ENCODE measurements at regions not wholly inside any gene's neighbourhood (a gene's known extent, or its start where the extent isn't known, plus 50 kb on each side); places are given as distances from the start of the nearest gene placed in this dataset.

DNA sequence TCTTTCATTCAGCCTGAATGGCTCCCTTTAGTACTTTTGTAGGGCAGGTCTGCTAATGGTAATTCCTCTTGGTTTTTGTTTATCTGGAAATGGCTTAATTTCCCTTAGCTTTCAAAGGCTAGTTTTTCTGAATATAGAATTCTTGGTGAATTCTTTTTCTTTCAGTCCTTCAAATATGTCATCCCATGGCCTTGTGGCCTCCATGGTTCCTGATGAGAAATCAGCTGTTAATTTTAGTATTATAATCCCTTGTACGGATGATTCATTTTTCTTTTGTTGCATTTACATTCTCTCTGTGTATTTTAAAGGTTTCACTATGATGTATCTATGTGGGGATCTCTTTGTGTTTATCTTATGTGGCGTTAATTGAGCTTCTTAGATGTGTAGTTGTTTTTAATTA is 179.6 kb upstream of the ARG1 start:
- Histone ChIP-seq H3K36me3 (ENCODE audit: control insufficient read depth, insufficient read depth, low read length) (no peaks in the 10 kb centered on the region), H3K4me3 (ENCODE audit: low read depth in 2 of 2, low read length in 2 of 2) (no peak overlapping the region), H3K9me3 (ENCODE audit: control insufficient read depth, insufficient read depth, low read depth, low read length) (no peaks in the 10 kb centered on the region), H3K27ac (ENCODE audit: low read length) (no peak overlapping the region), H3K4me1 (ENCODE audit: control insufficient read depth, insufficient read depth, low read length) (no peaks in the 10 kb centered on the region), H3K27me3 (ENCODE audit: control insufficient read depth, insufficient read depth, low read length) (no peaks in the 10 kb centered on the region; the same call in 1 of the 2 replicates)
- DNase-seq (ENCODE audit: low read depth, low spot score) (no peak), ATAC-seq (no peak)
- in situ Hi-C loops (cut with HindIII; ENCODE audit: low pct_unique_long_range_greater_than_20kb, low sequenced_read_pairs) = no loop called here
- ChIA-PET POLR2A (no interaction called here), CTCF (no interaction called here)
- no peak for TF ChIP-seq CTCF (IDR thresholded peaks at IDR 0.05)
- no peak for TF ChIP-seq TCF7L2 (IDR thresholded peaks at IDR 0.05; ENCODE audit: low read depth, low read length)
- TF ChIP-seq, protein P1, sequence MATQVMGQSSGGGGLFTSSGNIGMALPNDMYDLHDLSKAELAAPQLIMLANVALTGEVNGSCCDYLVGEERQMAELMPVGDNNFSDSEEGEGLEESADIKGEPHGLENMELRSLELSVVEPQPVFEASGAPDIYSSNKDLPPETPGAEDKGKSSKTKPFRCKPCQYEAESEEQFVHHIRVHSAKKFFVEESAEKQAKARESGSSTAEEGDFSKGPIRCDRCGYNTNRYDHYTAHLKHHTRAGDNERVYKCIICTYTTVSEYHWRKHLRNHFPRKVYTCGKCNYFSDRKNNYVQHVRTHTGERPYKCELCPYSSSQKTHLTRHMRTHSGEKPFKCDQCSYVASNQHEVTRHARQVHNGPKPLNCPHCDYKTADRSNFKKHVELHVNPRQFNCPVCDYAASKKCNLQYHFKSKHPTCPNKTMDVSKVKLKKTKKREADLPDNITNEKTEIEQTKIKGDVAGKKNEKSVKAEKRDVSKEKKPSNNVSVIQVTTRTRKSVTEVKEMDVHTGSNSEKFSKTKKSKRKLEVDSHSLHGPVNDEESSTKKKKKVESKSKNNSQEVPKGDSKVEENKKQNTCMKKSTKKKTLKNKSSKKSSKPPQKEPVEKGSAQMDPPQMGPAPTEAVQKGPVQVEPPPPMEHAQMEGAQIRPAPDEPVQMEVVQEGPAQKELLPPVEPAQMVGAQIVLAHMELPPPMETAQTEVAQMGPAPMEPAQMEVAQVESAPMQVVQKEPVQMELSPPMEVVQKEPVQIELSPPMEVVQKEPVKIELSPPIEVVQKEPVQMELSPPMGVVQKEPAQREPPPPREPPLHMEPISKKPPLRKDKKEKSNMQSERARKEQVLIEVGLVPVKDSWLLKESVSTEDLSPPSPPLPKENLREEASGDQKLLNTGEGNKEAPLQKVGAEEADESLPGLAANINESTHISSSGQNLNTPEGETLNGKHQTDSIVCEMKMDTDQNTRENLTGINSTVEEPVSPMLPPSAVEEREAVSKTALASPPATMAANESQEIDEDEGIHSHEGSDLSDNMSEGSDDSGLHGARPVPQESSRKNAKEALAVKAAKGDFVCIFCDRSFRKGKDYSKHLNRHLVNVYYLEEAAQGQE (IDR thresholded peaks at IDR 0.05; ENCODE audit: insufficient read depth in 1 of 2, low read depth in 2 of 2, low read length in 1 of 2) = no peak
- no peak for TF ChIP-seq SIN3A (IDR thresholded peaks at IDR 0.05; ENCODE audit: borderline replicate concordance, insufficient read depth, low read depth, low read length)
- TF ChIP-seq POLR2AphosphoS5 (IDR thresholded peaks at IDR 0.05; ENCODE audit: low read depth, low read length) = no peak
- BruUV-seq (replicated peaks) = no TSS peak
- intact Hi-C loops (cut with micrococcal nuclease; ENCODE audit: unreplicated experiment) = no loop called here

- ChIA-PET CTCF (no interaction called here), POLR2A (no interaction called here)
- Histone ChIP-seq H3K4me1 (ENCODE audit: control insufficient read depth, insufficient read depth, low read length) (no peaks in the 10 kb centered on the region), H3K27ac (ENCODE audit: low read length) (no peak overlapping the region), H3K27me3 (ENCODE audit: control insufficient read depth, insufficient read depth, low read length) (no peaks in the 10 kb centered on the region; the same call in 1 of the 2 replicates), H3K36me3 (ENCODE audit: control insufficient read depth, insufficient read depth, low read length) (no peaks in the 10 kb centered on the region), H3K9me3 (ENCODE audit: control insufficient read depth, insufficient read depth, low read depth, low read length) (no peaks in the 10 kb centered on the region), H3K4me3 (ENCODE audit: low read depth in 2 of 2, low read length in 2 of 2) (no peak overlapping the region)
- TF ChIP-seq, protein P1 (IDR thresholded peaks at IDR 0.05; ENCODE audit: insufficient read depth in 1 of 2, low read depth in 2 of 2, low read length in 1 of 2) = no peak
- TF ChIP-seq CTCF (IDR thresholded peaks at IDR 0.05) = no peak
- TF ChIP-seq TCF7L2 (IDR thresholded peaks at IDR 0.05; ENCODE audit: low read depth, low read length) = no peak
- no peak for TF ChIP-seq SIN3A (IDR thresholded peaks at IDR 0.05; ENCODE audit: borderline replicate concordance, insufficient read depth, low read depth, low read length)
- no peak for TF ChIP-seq POLR2AphosphoS5 (IDR thresholded peaks at IDR 0.05; ENCODE audit: low read depth, low read length)
- ATAC-seq = no peak
- BruUV-seq (replicated peaks) = no TSS peak
- intact Hi-C loops (cut with micrococcal nuclease; ENCODE audit: unreplicated experiment) = no loop called here
- no peak for DNase-seq (ENCODE audit: low read depth, low spot score)
- in situ Hi-C loops (cut with HindIII; ENCODE audit: low pct_unique_long_range_greater_than_20kb, low sequenced_read_pairs) = no loop called here
These were observed 178.1 kb upstream of the ARG1 start for GRCh38 chr6:131394768-131395432.
